Iris pigment epithelial cell (primary cell): ENCODE measurements at regions not wholly inside any gene's neighbourhood (a gene's known extent, or its start where the extent isn't known, plus 50 kb on each side); places are given as distances from the start of the nearest gene placed in this dataset.

Experiments
- DNase-seq: peaks from one replicate; pipeline ENCODE4 v3.0.0-alpha.2; 2011; ENCODE audit warnings: low read depth

GRCh38 chr5:24712947-24713346 is 68.2 kb upstream of the CDH10 start:
- no peak for DNase-seq

DNA sequence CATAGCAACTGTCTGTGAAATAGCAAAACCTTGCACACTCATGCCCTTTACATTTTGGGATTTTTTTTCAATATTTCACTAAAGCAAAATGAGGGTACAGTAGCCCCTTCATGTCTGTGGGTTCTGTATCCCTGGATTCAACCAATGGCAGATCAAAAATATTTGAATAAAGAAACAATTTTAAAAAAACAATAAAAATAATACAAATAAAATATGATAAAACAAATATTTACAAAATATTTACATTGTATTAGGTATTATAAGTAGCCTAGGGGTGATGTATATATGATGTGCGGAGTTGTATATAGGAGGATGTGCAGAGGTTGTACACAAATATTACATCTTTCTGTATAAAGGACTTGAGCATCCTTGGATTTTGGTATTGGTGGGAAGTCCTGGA is 67.3 kb upstream of the CDH10 start:
- no peak for DNase-seq

DNA sequence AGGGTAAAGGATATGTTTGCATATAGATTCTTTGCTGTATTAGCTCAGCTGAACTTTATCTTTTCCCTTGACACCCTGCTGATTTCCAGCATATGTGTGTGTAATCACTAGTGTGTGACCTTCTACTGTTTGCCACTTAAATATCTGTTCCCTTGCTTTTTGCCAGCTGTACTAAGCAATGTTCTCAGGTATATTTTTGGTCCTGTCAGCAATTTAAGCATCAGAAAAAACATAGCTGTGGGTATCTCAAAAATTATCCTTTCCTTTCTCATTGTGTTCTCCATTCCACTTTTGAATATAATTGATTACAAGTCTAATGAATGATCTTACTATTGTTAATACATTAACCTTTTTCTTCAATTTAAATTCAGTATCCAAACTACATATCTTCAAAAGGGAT is 59.2 kb upstream of the CDH10 start:
- no peak for DNase-seq
